HS-5 (cell line): ENCODE measurements at regions not wholly inside any gene's neighbourhood (a gene's known extent, or its start where the extent isn't known, plus 50 kb on each side); places are given as distances from the start of the nearest gene placed in this dataset.
"Not testable (repeated sequence)": the region's sequence is repeated elsewhere in the genome, so short reads cannot be mapped to it uniquely, and the experiment has no call there.

Source experiments
- DNase-seq: peaks from one replicate; pipeline ENCODE4 v3.0.0-alpha.2; 2012; ENCODE audit warnings: low read depth

DNA sequence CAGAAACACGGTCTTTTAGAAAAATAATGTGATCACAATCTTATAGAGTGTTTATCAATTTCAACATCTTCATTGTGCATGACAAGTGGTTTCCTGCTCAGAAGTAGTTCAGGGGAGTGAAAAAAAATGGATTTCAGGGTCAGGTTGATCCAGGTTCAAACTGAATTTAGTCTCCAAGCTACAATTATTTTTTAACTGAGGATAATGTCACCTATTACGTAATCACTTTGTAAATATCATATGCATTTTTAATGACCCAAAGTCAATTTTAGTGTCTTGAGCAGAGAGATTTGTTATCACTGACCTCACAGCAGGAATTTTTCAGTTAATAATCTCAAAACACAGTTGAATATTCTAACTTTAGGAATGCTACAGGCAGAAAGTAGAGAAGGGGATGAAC, 627.2 kb upstream of the LUZP2 start:
- no peak for DNase-seq

- no peak for DNase-seq
These were observed 623.4 kb upstream of the LUZP2 start for GRCh38 chr11:23873406-23873805.

- no peak for DNase-seq
These were observed 621.5 kb upstream of the LUZP2 start for GRCh38 chr11:23875176-23875850.

GRCh38 chr11:23883426-23884048, 613.3 kb upstream of the LUZP2 start:
- DNase-seq, result not testable (repeated sequence)

DNA sequence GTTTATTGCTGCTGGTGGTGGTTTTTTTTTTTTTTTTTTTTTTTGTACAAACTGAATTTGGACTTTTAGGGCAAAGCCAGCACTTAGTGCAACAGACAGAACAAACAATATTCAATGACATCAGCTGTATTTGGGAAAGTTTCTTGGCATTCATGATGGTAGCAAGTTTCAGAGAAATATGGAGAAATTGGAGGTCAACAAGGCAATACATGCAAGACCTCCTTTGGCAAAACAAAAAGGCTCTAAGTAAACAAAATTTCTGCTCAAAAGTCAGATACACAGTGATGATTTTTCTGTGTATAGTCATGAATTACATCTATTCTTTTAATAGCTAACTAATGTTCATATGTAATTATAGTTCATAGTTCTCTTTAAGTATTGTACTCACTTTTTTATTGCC, 612.5 kb upstream of the LUZP2 start:
- no peak for DNase-seq

- no peak for DNase-seq
These were observed 611.1 kb upstream of the LUZP2 start for GRCh38 chr11:23885801-23886200.

DNA sequence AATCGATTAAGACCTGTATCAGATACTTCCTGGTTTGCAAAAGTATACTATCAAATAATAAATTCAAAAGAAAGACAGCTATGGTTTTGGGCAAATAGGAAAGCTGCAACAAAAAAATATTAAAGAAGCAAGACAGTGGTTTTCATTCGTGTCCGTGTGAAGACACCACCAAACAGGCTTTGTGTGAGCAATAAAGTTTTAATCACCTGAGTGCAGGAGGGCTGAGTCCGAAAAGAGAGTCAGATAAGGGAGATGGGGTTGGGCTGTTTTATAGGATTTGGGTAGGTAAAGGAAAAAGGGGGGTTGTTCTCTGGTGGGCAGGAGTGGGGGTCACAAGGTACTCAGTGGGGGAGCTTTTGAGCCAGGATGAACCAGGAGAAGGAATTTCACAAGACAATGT, 609.7 kb upstream of the LUZP2 start:
- DNase-seq, result not testable (repeated sequence)

DNA sequence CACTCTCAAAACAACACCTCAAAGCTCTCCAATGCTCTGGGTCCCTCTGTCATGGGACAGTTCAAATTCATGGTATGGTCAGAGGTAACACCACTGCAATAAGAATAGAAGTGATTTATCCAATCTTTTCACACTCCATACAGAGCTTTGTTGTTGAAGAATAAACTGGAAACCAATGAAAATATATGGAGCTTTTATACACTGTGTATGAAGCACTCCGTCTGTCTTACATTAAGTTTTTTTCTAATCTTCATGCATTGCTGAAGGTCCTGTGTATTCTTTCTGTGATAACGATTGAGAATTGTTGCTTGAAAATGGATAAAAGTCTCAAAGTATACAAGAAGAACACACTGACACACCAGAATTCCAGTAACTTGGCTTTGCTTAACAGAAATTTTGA, 603.7 kb upstream of the LUZP2 start:
- DNase-seq, result no peak

DNA sequence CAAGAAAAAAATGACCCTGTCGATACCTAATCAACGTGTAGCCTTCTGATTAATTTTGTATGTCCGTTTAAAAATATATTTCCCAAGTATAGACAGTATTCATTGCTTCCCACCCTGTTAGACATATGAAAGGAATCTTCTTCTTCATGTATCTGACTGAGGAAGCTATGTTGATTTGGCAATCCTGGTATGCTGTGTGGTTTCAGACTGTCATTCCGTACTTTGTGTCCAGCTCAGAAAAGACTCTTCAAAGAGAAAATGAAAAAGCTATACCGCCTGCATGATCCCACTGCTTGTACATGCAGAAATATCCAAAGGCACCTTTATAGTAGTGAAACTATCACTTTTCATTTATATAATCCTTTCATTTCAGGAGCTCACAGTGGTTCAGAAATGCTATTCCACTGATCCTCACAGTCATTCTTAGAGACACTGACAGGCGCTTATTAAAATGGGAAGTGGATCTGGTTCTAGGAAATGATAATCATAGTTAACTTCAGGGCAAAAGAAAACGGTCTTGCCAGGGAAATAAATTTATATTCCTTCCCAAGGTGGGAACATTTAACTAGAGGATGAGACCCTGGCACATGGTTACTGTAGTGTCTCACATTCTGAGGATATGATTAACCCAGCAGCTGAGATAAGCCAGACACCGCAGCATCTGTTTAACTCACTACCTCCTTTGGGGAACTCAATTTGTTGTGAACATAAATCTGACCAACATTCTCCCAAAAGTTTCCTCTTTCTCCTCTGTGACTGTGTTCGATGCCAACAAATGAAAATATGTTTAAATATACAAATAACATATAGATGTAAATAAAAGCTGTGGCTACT, 599.2 kb upstream of the LUZP2 start:
- peak; percentile 88 for DNase-seq

GRCh38 chr11:23903044-23903704, 593.7 kb upstream of the LUZP2 start:
- DNase-seq, result peak; percentile 92

DNA sequence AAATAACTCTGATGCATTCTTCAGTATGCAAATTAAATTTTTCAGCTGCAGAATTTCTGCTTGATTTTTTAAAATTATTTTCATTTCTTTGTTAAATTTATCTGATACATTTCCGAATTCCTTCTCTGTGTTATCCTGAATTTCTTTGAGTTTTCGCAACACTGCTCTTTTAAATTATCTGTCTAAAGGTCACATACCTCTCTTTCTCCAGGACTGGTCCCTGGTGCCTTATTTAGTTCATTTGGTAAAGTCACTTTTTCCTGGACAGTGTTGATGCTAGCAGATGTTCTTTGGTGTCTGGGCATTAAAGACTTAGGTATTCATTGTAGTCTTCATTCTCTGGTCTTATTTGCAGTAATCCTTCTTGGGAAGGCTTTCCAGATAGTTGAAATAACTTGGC, 577.4 kb upstream of the LUZP2 start:
- no peak for DNase-seq

GRCh38 chr11:23923357-23923756, 573.5 kb upstream of the LUZP2 start:
- no peak for DNase-seq

DNA sequence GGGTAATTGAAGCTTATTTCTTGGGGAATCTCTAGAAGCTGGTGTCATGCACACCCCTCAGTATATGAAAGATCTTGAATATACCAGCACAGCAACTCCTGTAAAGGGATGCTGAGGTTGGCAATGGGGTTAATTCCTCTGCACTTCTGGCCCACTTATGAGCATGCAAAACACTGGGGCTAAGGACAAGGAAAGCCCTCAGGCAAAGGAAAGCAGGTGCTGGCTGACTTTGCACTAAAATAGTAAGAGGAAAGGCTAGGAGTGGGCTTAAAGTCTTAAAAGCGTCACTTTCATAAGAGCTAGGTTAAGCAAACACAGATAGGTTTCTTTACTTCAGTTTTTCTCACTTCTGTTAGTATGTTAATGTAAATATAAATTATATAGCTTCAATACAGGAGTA, 572.6 kb upstream of the LUZP2 start:
- DNase-seq, result no peak

GRCh38 chr11:23931443-23931842, 565.4 kb upstream of the LUZP2 start:
- DNase-seq, result no peak

GRCh38 chr11:23932485-23932898, 564.4 kb upstream of the LUZP2 start:
- DNase-seq, result no peak

DNA sequence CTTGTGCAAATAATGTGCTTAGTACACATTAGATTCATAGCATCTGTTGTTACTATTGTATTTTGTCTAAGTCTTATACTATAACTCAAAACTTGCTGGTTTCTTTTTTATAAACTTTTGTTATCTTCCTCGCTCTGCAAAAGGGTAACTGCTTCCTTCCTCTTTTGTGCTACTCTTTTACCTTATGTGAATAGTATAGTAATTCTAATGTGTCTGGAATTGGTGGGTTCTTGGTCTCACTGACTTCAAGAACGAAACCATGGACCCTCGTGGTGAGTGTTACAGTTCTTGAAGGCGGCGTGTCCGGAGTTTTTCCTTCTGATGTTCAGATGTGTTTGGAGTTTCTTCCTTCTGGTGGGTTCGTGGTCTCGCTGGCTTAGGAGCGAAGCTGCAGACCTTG, 563.1 kb upstream of the LUZP2 start:
- no peak for DNase-seq

DNA sequence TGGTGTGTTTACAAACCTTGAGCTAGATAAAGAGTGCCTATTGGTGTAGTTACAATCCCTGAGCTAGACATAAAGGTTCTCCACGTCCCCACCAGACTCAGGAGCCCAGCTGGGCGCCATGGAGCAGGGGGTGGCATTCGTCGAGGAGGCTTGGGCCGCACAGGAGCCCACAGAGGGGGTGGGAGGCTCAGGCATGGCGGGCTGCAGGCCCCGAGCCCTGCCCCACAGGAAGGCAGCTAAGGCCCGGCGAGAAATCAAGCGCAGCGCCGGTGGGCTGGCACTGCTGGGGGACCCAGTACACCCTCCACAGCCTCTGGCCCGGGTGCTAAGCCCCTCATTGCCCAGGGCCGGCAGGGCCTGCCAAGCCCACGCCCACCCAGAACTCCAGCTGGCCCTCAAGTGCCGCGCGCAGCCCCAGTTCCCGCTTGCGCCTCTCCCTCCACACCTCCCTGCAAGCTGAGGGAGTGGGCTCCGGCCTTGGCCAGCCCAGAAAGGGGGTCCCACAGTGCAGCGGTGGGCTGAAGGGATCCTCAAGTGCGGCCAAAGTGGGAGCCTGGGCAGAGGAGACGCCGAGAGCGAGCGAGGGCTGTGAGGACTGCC, 562.1 kb upstream of the LUZP2 start:
- DNase-seq, result not testable (repeated sequence)

DNA sequence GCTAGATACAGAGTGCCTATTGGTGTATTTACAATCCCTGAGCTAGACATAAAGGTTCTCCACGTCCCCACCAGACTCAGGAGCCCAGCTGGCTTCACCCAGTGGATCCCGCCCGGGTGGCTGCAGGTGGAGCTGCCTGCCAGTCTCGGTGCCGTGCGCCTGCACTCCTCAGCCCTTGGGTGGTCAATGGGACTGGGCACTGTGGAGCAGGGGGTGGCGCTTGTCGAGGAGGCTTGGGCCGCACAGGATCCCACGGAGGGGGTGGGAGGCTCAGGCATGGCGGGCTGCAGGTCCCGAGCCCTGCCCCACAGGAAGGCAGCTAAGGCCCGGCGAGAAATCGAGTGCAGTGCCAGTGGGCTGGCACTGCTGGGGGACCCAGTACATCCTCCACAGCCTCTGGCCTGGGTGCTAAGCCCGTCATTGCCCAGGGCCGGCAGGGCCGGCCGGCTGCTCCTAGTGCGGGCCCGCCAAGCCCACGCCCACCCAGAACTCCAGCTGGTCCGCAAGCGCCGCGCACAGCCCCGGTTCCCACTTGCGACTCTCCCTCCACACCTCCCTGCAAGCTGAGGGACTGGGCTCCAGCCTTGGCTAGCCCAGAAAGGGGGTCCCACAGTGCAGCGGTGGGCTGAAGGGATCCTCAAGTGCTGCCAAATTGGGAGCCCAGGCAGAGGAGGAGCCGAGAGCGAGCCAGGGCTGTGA, 554.6 kb upstream of the LUZP2 start:
- not testable (repeated sequence) for DNase-seq

DNA sequence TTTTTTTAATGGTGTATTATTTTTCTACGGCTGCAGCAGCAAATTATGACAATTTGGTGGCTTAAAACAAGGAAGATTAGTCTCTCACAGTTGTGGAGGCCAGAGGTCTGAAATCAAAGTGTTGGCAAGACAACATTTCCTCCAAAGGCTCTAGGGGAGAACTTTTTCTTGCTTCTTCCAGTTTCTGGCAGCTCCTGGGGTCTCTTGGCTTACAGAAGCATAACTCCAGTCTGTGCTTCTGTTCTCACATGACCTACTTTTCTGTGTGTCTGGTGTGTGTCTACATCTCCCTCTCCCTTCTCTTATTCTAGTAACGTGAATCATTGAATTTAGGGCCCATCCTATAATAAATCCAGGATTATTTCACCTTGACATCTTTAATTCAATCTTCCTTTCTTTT, 551.9 kb upstream of the LUZP2 start:
- no peak for DNase-seq

DNA sequence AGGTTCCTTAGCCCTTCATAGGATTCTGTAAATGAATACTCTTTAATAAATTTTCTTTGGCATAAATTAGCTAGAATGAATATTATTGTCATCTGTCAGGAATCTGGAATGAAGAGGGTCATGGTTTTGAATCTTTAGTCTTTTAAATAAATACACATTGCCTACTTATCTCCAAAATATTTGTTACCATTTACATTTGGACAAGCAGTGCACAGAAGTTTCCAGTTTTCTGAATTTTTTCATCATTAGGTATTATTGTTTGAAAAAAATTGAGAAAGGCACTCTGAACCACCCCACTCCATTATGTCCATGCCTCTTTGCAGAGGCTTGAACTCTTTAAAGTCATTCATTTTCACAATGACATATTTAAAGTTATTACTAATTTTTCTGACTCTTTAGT, 549.0 kb upstream of the LUZP2 start:
- no peak for DNase-seq

DNA sequence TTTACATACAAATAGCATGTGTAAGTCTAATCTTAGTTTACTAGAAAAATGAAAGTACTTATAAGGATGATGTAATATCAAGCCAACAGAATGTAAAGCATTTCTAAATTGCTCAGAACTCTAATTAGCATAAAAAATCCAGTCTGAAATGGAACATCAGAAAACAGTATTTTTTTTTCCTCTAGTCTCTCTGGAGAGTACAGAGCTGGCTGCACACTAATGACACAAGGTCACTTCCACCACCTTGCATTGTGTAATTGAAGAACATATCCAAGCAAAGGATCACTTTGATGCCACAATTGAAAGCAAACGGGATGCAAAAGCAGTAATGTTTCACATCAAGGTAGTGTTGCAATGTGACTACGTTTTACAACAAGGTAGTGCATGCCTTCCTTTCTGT, 548.0 kb upstream of the LUZP2 start:
- DNase-seq, result no peak
